VCaP (cell line): ENCODE measurements at regions not wholly inside any gene's neighbourhood (a gene's known extent, or its start where the extent isn't known, plus 50 kb on each side); places are given as distances from the start of the nearest gene placed in this dataset.
"Not testable (repeated sequence)": the region's sequence is repeated elsewhere in the genome, so short reads cannot be mapped to it uniquely, and the experiment has no call there.

Experiments used
- H3K27ac ChIP-seq: fragments of 450-650 bp; 2 replicates; pipeline ENCODE4 v1.5.1; 2017
- TF ChIP-seq, protein P1 (sequence below): fragments of 450-650 bp; conservative IDR thresholded peaks from 2 replicates; pipeline ENCODE4 v1.5.1; 2017; ENCODE audit warnings: mild to moderate bottlenecking, moderate library complexity

DNA sequence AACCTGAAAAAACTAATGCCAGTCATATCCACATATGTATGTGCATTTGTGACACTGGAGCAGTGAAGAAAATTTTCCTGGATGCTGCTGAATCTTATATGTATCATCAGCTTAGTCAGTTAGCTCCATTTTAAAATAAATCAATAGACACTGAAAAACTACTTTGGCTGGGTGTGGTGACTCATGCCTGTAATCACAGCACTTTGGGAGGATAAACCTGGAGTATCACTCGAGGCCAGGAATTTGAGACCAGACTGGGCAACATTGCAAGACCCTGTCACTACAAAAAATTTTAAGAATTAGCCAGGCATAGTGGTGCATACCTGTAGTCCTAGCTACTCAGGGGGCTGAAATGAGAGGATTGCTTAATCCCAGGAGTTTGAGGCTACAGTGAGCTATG is 511.0 kb upstream of the TLE4 start:
- H3K27ac ChIP-seq = no peak overlapping the region
- TF ChIP-seq, protein P1, sequence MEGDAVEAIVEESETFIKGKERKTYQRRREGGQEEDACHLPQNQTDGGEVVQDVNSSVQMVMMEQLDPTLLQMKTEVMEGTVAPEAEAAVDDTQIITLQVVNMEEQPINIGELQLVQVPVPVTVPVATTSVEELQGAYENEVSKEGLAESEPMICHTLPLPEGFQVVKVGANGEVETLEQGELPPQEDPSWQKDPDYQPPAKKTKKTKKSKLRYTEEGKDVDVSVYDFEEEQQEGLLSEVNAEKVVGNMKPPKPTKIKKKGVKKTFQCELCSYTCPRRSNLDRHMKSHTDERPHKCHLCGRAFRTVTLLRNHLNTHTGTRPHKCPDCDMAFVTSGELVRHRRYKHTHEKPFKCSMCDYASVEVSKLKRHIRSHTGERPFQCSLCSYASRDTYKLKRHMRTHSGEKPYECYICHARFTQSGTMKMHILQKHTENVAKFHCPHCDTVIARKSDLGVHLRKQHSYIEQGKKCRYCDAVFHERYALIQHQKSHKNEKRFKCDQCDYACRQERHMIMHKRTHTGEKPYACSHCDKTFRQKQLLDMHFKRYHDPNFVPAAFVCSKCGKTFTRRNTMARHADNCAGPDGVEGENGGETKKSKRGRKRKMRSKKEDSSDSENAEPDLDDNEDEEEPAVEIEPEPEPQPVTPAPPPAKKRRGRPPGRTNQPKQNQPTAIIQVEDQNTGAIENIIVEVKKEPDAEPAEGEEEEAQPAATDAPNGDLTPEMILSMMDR = no peak

DNA sequence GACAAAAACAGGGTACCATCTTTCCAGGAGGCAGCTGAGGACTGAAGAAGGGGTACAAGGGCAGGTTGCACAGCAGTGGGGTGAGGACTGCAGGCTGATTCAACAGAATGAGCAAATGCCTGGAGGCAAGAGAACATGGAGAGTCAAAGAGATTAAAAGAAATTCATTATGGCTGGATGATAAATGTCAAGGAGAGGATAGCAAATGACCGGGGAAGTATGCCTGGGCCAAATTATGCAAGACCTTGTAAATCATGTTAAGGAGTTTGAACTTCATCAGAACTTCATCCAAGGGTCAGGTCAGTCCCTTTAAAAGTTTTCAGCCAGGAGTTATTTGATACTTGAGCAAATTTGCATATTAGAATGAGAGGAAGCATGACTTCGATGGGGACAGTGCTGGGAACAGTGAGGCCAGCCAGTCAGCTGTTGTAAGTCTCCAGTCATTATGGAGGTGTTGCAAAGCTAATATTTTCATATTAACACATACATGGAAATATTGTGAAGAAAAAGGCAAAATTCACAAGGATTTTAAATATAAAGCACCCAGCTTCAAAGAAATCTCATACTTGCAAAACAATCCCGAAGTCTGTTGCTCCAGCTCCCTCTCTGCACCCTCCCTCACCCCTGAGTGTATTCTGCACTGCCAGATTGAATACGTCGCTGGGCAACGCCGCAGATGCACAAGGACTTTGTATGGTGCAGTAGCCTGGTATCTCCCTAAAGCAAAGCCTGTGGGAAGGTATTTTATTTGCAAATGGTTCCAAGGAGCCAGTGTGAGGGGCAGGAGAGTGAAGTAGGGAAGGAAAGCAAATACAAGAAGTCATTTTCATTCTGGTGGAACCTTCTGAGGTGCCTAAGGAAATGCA is 509.8 kb upstream of the TLE4 start:
- H3K27ac ChIP-seq = no peak overlapping the region
- TF ChIP-seq, protein P1 = no peak

DNA sequence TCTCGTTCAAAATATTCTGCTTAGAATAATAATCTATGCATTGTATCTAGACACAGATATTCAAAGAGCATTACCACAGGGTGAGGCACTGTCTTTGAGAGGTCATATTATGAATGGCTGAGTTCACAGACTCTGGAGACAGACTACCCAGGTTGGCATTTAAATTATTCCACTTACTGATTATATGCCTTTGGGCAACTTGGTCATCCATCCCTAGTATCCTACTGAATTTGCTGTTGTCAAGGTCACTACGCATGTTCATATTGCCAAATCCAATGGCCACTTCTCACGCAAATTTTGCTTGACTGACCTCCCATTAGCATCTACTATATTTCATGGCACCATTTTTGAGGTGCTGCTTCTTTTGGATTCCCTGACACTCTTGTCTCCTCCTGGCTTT is 498.6 kb upstream of the TLE4 start:
- H3K27ac ChIP-seq = no peak overlapping the region
- TF ChIP-seq, protein P1 = no peak

DNA sequence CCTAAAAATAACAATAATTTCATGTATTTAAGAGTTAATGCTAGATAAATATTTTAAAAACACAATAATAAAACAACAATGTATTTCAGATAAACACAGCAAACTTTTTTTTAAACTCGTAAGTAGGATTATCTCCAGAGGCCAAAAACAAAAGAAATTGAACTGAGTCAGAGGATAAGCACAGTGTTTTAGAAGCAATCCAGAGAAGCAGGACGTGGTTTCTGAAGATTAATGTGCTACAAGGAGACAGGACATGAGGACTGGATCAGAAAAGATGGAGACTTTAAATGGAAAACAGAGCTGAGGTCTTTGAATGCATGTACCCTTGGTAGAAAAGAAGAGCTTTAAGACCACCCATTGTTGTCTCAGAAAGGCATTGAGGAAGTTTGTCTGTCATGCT is 491.2 kb upstream of the TLE4 start:
- TF ChIP-seq, protein P1 = no peak
- no peak overlapping the region for H3K27ac ChIP-seq

DNA sequence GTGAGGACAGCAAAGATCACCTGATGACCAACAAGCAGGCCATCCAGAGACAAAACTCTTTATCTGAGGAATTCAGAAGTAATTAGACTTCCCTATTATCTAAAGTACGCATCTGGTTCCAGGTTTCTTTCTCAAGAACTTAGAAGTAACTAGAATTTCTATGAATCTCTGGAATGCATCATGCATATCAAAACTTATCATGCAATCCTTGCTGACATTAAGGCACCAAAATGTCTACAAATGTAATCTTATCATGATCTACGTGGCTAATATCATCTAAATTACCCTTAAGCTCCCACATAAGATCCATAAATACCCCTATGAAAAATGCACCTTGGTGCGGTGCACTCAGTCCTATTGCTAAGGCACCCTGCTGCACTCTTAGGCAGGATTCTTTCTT is 488.1 kb upstream of the TLE4 start:
- H3K27ac ChIP-seq = no peak overlapping the region
- TF ChIP-seq, protein P1 = no peak

DNA sequence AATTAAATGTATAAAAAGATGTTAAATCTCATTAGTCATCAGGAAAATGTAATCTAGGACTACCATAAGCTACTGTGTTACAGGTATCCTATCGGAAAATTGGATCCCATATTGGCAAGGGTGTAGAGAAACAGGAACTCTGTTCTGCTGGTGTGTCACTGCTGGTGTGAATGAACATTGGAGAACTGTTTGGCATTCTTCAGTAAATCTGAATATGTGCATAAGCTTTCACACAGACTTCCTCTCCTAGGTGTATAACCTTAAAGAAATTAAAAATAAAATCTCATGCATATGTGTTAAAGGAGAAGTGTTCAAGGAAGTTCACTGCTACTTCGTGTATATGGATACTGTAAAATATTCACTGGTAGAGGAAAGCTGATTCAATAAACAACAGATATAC is 484.6 kb upstream of the TLE4 start:
- no peak overlapping the region for H3K27ac ChIP-seq
- TF ChIP-seq, protein P1 = no peak

DNA sequence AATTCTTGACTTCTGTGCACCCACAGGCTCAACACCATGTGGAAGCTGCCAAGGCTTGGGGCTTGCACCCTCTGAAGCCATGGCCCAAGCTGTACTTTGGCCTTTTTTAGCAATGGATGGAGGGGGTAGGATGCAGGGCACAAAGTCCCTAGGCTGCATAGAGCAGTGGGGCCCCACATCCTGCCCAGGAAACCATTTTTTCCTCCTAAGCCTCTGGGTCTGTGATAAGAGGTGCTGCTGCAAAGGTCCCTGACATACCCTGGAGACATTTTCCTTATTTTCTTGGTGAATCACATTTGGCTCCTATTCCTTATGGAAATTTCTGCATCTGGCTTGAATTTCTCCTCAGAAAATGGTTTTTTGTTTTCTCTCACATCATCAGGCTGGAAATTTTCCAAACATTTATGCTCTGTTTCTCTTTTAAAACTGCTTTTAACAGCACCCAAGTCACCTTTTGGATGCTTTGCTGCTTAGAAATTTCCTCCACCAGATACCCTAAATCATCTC is 482.7 kb upstream of the TLE4 start:
- TF ChIP-seq, protein P1 = no peak
- H3K27ac ChIP-seq = no peak overlapping the region

DNA sequence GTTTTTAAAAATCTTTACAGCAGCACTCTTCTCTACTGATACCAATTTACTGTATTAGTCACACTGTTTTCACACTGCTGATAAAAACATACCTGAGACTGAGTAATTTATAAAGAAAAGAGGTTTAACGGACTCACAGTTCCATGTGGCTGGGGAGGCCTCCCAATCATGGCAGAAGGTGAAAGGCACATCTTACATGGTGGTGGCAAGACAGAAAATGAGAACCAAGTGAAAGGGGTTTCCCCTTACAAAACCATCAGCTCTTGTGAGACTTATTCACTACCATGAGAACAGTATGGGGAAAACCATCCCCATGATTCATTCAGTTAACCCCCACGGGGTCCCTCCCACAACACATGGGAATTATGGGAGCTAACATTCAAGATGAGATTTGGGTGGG is 481.9 kb upstream of the TLE4 start:
- H3K27ac ChIP-seq = not testable (repeated sequence)

DNA sequence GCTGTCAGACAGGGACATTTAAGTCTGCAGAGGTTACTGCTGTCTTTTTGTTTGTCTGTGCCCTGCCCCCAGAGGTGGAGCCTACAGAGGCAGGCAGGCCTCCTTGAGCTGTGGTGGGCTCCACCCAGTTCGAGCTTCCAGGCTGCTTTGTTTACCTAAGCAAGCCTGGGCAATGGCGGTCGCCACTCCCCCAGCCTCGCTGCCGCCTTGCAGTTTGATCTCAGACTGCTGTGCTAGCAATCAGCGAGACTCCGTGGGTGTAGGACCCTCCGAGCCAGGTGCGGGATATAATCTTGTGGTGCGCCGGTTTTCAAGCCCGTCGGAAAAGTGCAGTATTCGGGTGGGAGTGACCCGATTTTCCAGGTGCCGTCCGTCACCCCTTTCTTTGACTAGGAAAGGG is 468.5 kb upstream of the TLE4 start:
- not testable (repeated sequence) for H3K27ac ChIP-seq
